ENCODE measurements at regions not wholly inside any gene's neighbourhood (a gene's known extent, or its start where the extent isn't known, plus 50 kb on each side); places are given as distances from the start of the nearest gene placed in this dataset.

DNA sequence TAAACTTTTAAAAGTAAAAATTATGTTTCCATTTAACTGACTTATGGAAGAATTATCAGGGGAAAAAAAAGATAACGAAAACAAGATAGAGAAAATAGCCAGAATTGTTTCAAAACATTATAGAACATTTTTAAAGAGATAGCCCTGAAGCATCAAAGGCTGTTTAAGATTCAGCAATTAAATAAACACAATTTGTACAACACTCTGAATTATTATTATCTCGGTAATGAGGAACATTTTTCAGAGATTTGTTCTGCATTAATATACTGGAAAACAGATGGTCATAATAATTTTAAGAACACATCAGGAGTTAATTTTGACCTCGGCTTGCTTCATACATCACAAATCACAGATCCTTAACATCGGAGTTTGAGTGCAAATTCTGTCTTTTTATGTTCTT lies 643.8 kb downstream of the SORCS1 start:
- WGBS, 3 donors = 56 to 62% (median 61%) methylated on average over 4 of the region's 4 CpGs
- H3K27me3 ChIP-seq (ENCODE audit: insufficient read depth in 3 of 3, low read length in 2 of 3) = no peaks in the 10 kb centered on the region
- no peak for ATAC-seq
- no peaks in the 10 kb centered on the region for H3K36me3 ChIP-seq (ENCODE audit: insufficient read depth in 1 of 2, low read depth in 1 of 2)
- DNase-seq = no peak
- no peak overlapping the region for H3K4me3 ChIP-seq
- TF ChIP-seq CTCF (IDR thresholded peaks at IDR 0.05) = no peak
- no peaks in the 10 kb centered on the region for H3K9me3 ChIP-seq
- intact Hi-C loops (cut with DNase I) = no loop called here
- no peak overlapping the region for H3K27ac ChIP-seq
- H3K4me1 ChIP-seq = no peaks in the 10 kb centered on the region

DNA sequence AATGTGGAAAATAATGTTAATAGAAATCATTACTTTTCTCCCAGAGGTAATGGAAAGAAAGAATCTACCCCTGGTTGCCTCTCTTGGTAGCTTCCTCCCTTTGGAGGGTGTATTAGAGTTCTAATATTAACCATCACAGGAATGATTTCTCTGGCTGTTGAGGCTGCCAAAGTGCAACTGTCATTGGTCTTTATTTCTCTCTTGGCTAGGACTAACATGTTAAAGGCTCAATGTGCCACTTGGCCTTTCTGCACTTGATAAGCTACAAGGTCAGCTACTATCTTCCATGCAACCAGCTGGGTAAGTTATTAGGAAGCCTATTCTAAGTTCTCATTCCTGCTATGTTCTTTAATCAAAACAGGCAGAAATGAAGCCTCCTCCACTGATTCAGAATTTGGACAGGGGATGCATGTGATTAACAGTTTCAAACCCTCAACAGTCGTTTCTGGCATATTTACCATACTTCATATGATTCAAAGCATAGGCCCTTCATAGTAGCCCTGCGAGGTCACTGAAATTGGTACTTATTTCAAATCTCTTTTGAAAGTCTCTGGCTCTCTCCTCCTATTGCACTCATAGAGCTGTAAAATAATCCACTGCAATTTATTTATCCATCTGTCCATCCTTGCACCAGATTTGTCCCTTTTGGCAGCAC lies 645.0 kb downstream of the SORCS1 start:
- Histone ChIP-seq H3K4me3 (no peak overlapping the region), H3K27me3 (ENCODE audit: insufficient read depth in 3 of 3, low read length in 2 of 3) (no peaks in the 10 kb centered on the region), H3K36me3 (ENCODE audit: insufficient read depth in 1 of 2, low read depth in 1 of 2) (no peaks in the 10 kb centered on the region), H3K27ac (no peak overlapping the region), H3K4me1 (no peaks in the 10 kb centered on the region), H3K9me3 (no peaks in the 10 kb centered on the region)
- ATAC-seq = no peak
- no peak for TF ChIP-seq CTCF (IDR thresholded peaks at IDR 0.05)
- intact Hi-C loops (cut with DNase I) = no loop called here
- WGBS, 3 donors = 43 to 51% (median 48%) methylated on average over 2 of the region's 2 CpGs
- DNase-seq = no peak

DNA sequence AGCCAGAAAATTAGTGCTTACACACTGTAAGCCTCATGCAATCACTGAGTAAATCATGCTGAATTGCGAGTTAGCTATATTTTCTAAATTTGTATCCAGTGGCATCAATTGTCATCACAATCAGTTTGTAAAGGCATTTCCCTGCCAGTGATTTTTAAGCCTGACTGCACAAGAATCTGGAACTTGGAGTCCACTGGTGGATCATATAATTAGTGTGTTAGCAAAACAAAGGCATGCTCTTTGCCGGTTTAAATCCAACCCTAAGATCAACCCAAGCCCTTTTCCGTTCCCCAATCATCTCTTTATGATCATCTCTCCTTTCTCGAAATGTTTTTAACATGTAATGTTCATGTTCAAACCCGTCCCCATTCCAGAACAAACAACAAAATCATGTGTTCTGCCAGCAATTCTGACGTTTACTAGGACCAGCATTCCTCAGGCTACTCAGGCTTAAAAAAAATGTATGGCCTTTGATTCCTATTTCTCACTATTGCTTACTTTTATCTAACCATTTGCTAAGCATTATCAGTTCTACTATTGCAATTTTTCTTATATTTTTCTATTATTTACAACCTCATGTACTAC lies 649.2 kb downstream of the SORCS1 start:
- Histone ChIP-seq H3K27ac (no peak overlapping the region), H3K27me3 (ENCODE audit: insufficient read depth in 3 of 3, low read length in 2 of 3) (no peaks in the 10 kb centered on the region), H3K9me3 (no peaks in the 10 kb centered on the region), H3K4me1 (no peaks in the 10 kb centered on the region), H3K36me3 (ENCODE audit: insufficient read depth in 1 of 2, low read depth in 1 of 2) (no peaks in the 10 kb centered on the region), H3K4me3 (no peak overlapping the region)
- no peak for ATAC-seq
- DNase-seq = no peak
- whole genome bisulfite sequencing, 3 donors = 18 to 32% (median 25%) methylated on average over 6 of the region's 6 CpGs
- TF ChIP-seq CTCF (IDR thresholded peaks at IDR 0.05) = no peak
- intact Hi-C loops (cut with DNase I) = no loop called here

DNA sequence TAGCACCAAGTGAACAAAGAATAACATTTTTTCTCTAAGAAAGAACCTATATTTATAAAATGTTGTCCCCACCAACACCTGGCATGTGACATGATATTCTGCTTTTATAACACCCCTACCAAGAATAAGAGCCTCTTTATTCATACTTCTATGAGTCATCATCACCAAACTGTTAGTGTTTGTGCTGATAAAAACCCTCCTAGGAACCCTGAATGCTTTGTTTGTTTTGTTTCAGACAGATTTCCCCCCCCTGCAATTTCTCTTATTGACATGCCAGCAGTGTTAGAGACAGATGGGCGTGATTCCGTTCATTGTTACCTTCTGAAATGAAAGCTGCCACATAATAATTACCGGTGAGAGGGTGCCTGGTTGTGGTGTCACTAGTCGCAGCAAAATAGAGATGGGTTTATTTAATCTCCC lies 651.1 kb downstream of the SORCS1 start:
- Histone ChIP-seq H3K4me1 (no peaks in the 10 kb centered on the region), H3K9me3 (no peaks in the 10 kb centered on the region), H3K27me3 (ENCODE audit: insufficient read depth in 3 of 3, low read length in 2 of 3) (no peaks in the 10 kb centered on the region), H3K27ac (no peak overlapping the region), H3K4me3 (no peak overlapping the region), H3K36me3 (ENCODE audit: insufficient read depth in 1 of 2, low read depth in 1 of 2) (no peaks in the 10 kb centered on the region)
- ATAC-seq = no peak
- no peak for TF ChIP-seq CTCF (IDR thresholded peaks at IDR 0.05)
- DNase-seq = no peak
- intact Hi-C loops (cut with DNase I) = no loop called here
- WGBS, 3 donors = 29 to 51% (median 33%) methylated on average over 4 of the region's 4 CpGs

- DNase-seq (no peak), ATAC-seq (no peak)
- H3K9me3 ChIP-seq = no peaks in the 10 kb centered on the region
- 77 to 82% (median 78%) methylated on average over 3 of the region's 3 CpGs for WGBS, 3 donors
- intact Hi-C loops (cut with DNase I) = no loop called here
- H3K4me3 ChIP-seq = no peak overlapping the region
- H3K36me3 ChIP-seq (ENCODE audit: insufficient read depth in 1 of 2, low read depth in 1 of 2) = no peaks in the 10 kb centered on the region
- no peaks in the 10 kb centered on the region for H3K27me3 ChIP-seq (ENCODE audit: insufficient read depth in 3 of 3, low read length in 2 of 3)
- H3K27ac ChIP-seq = no peak overlapping the region
- no peak for TF ChIP-seq CTCF (IDR thresholded peaks at IDR 0.05)
- H3K4me1 ChIP-seq = no peaks in the 10 kb centered on the region
These were observed 652.6 kb downstream of the SORCS1 start for GRCh38 chr10:106511917-106512316.

All from psoas muscle (tissue), 7 donors.